DMS114 treated with DMSO at 0.1 percent for 48 hours (cell line): ENCODE measurements at regions not wholly inside any gene's neighbourhood (a gene's known extent, or its start where the extent isn't known, plus 50 kb on each side); places are given as distances from the start of the nearest gene placed in this dataset.

Experiments used
- DNase-seq: peaks from one replicate; lab custom pipeline; 2025; ENCODE audit not compliant: unreplicated experiment; lab: John Stamatoyannopoulos, UW

- no peak for DNase-seq
These were observed 165.2 kb downstream of the ZPLD1 start for GRCh38 chr3:102599819-102600576.

- DNase-seq: no peak
These were observed 170.3 kb downstream of the ZPLD1 start for GRCh38 chr3:102605153-102605552.

GRCh38 chr3:102608875-102609274 is 174.1 kb downstream of the ZPLD1 start:
- no peak for DNase-seq

- no peak for DNase-seq
These were observed 179.3 kb downstream of the ZPLD1 start for GRCh38 chr3:102614021-102614569.

GRCh38 chr3:102614585-102614984 is 179.8 kb downstream of the ZPLD1 start:
- no peak for DNase-seq

- DNase-seq: no peak
These were observed 182.6 kb downstream of the ZPLD1 start for GRCh38 chr3:102617381-102617780.

GRCh38 chr3:102619361-102619760 is 184.5 kb downstream of the ZPLD1 start:
- DNase-seq: no peak

- no peak for DNase-seq
These were observed 195.1 kb downstream of the ZPLD1 start for GRCh38 chr3:102629943-102630342.

- DNase-seq: no peak
These were observed 195.7 kb downstream of the ZPLD1 start for GRCh38 chr3:102630531-102630930.

- DNase-seq: no peak
These were observed 208.7 kb downstream of the ZPLD1 start for GRCh38 chr3:102643546-102643945.

GRCh38 chr3:102646557-102646956 is 211.7 kb downstream of the ZPLD1 start:
- no peak for DNase-seq

- no peak for DNase-seq
These were observed 225.8 kb downstream of the ZPLD1 start for GRCh38 chr3:102660653-102661052.

- no peak for DNase-seq
These were observed 227.1 kb downstream of the ZPLD1 start for GRCh38 chr3:102661707-102662497.

GRCh38 chr3:102662498-102662772 is 227.6 kb downstream of the ZPLD1 start:
- DNase-seq: no peak

GRCh38 chr3:102664126-102664525 is 229.3 kb downstream of the ZPLD1 start:
- no peak for DNase-seq

GRCh38 chr3:102665183-102665582 is 230.4 kb downstream of the ZPLD1 start:
- DNase-seq: no peak

GRCh38 chr3:102668247-102668646 is 233.4 kb downstream of the ZPLD1 start:
- no peak for DNase-seq

GRCh38 chr3:102670986-102671385 is 236.2 kb downstream of the ZPLD1 start:
- no peak for DNase-seq

- no peak for DNase-seq
These were observed 237.5 kb downstream of the ZPLD1 start for GRCh38 chr3:102672305-102672704.

GRCh38 chr3:102673271-102674115 is 238.7 kb downstream of the ZPLD1 start:
- DNase-seq: peak; percentile 22

- no peak for DNase-seq
These were observed 239.5 kb downstream of the ZPLD1 start for GRCh38 chr3:102674284-102674683.
